Liver (tissue), 3 donors: ENCODE measurements at regions not wholly inside any gene's neighbourhood (a gene's known extent, or its start where the extent isn't known, plus 50 kb on each side); places are given as distances from the start of the nearest gene placed in this dataset.

Experiments used
- CTCF ChIP-seq: fragments of 150-350 bp; IDR thresholded peaks from 2 replicates; pipeline ENCODE4 v1.5.1; 2017; ENCODE audit warnings: improper control_type of control experiment, low read depth, low read length; ENCODE audit not compliant: missing input control
- HNF4G ChIP-seq: IDR thresholded peaks from 2 replicates; pipeline ENCODE4 v1.6.1; 2016; ENCODE audit warnings: antibody characterized with exemption
- RAD21 ChIP-seq, 2 donors: IDR thresholded peaks; 2 replicates each; pipeline ENCODE4 v1.6.1; 2016; ENCODE audit warnings: antibody characterized with exemption in 2 of 2, mild to moderate bottlenecking in 2 of 2
- REST ChIP-seq: IDR thresholded peaks from 2 replicates; pipeline ENCODE4 v1.6.1; 2016; ENCODE audit warnings: antibody characterized with exemption, mild to moderate bottlenecking
- YY1 ChIP-seq: IDR thresholded peaks from 2 replicates; pipeline ENCODE4 v1.6.1; 2016; ENCODE audit warnings: antibody characterized with exemption, mild to moderate bottlenecking
- TF ChIP-seq, protein P1 (sequence below): IDR thresholded peaks from 2 replicates; pipeline ENCODE4 v1.6.1; 2016; ENCODE audit warnings: antibody characterized with exemption
- donor health status: healthy.
- donor health status: healthy.

GRCh38 chr12:114119316-114119715, 153.2 kb upstream of the RBM19 start:
- no peak for TF ChIP-seq CTCF
- no peak for TF ChIP-seq YY1
- TF ChIP-seq, protein P1, sequence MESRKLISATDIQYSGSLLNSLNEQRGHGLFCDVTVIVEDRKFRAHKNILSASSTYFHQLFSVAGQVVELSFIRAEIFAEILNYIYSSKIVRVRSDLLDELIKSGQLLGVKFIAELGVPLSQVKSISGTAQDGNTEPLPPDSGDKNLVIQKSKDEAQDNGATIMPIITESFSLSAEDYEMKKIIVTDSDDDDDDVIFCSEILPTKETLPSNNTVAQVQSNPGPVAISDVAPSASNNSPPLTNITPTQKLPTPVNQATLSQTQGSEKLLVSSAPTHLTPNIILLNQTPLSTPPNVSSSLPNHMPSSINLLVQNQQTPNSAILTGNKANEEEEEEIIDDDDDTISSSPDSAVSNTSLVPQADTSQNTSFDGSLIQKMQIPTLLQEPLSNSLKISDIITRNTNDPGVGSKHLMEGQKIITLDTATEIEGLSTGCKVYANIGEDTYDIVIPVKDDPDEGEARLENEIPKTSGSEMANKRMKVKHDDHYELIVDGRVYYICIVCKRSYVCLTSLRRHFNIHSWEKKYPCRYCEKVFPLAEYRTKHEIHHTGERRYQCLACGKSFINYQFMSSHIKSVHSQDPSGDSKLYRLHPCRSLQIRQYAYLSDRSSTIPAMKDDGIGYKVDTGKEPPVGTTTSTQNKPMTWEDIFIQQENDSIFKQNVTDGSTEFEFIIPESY: no peak
- TF ChIP-seq HNF4G: no peak
- TF ChIP-seq RAD21 (IDR thresholded peaks at IDR 0.05): no peak
- no peak for TF ChIP-seq REST
